H9 (cell line): ENCODE measurements at regions not wholly inside any gene's neighbourhood (a gene's known extent, or its start where the extent isn't known, plus 50 kb on each side); places are given as distances from the start of the nearest gene placed in this dataset.

Experiments used
- DNase-seq: peaks from one replicate; pipeline ENCODE4 v3.0.0-alpha.2; 2017
- H2AFZ ChIP-seq: one replicate; pipeline ENCODE4 v1.6.1; 2013; ENCODE audit warnings: mild to moderate bottlenecking, low read length, control low read depth, moderate library complexity
- H2AK5ac ChIP-seq: 2 replicates; pipeline ENCODE4 v1.6.1; 2013; ENCODE audit warnings: low read length, control low read depth, mixed read lengths; ENCODE audit not compliant: insufficient read length
- H2BK120ac ChIP-seq: one replicate; pipeline ENCODE4 v1.6.1; 2013; ENCODE audit warnings: low read depth, mild to moderate bottlenecking, low read length, control low read depth, inconsistent platforms; ENCODE audit not compliant: poor library complexity, severe bottlenecking
- H2BK12ac ChIP-seq: 2 replicates; pipeline ENCODE4 v1.6.1; 2013; ENCODE audit warnings: low read length, control low read depth, mixed read lengths, low read depth; ENCODE audit not compliant: insufficient read length
- H2BK15ac ChIP-seq: 2 replicates; pipeline ENCODE4 v1.6.1; 2013; ENCODE audit warnings: low read depth, low read length, control low read depth
- H2BK20ac ChIP-seq: one replicate; pipeline ENCODE4 v1.6.1; 2013; ENCODE audit warnings: low read depth, mild to moderate bottlenecking, low read length, control low read depth, inconsistent platforms; ENCODE audit not compliant: poor library complexity, severe bottlenecking
- H2BK5ac ChIP-seq: 2 replicates; pipeline ENCODE4 v1.6.1; 2013; ENCODE audit warnings: low read length, control low read depth, mixed read lengths; ENCODE audit not compliant: insufficient read length
- H3K14ac ChIP-seq: 2 replicates; pipeline ENCODE4 v1.6.1; 2013; ENCODE audit warnings: low read length, control low read depth; ENCODE audit not compliant: insufficient read depth
- H3K18ac ChIP-seq: 2 replicates; pipeline ENCODE4 v1.6.1; 2013; ENCODE audit warnings: low read depth, mild to moderate bottlenecking, mixed read lengths, low read length, control low read depth; ENCODE audit not compliant: insufficient read length
- H3K23ac ChIP-seq: 2 replicates; pipeline ENCODE4 v1.6.1; 2013; ENCODE audit warnings: low read length, control low read depth, mixed read lengths, low read depth; ENCODE audit not compliant: insufficient read length
- H3K23me2 ChIP-seq: 2 replicates; pipeline ENCODE4 v1.6.1; 2013; ENCODE audit warnings: low read depth, mild to moderate bottlenecking, mixed read lengths, low read length, control low read depth; ENCODE audit not compliant: insufficient read length, poor library complexity, severe bottlenecking
- H3K27ac ChIP-seq: 2 replicates; pipeline ENCODE4 v1.5.1; 2013; ENCODE audit warnings: low read length, control low read depth, mixed read lengths, low read depth; ENCODE audit not compliant: insufficient read length
- H3K27me3 ChIP-seq: 2 replicates; pipeline ENCODE4 v1.6.1; 2013; ENCODE audit warnings: low read length, control low read depth, inconsistent platforms; ENCODE audit not compliant: insufficient read depth
- H3K4ac ChIP-seq: 2 replicates; pipeline ENCODE4 v1.6.1; 2013; ENCODE audit warnings: low read depth, mild to moderate bottlenecking, control low read depth, inconsistent platforms, low read length, moderate library complexity
- H3K4me1 ChIP-seq: 2 replicates; pipeline ENCODE4 v1.6.1; 2013; ENCODE audit warnings: low read length, control low read depth, inconsistent platforms; ENCODE audit not compliant: insufficient read depth
- H3K4me2 ChIP-seq: 2 replicates; pipeline ENCODE4 v1.6.1; 2013; ENCODE audit warnings: low read length, control low read depth, mixed read lengths; ENCODE audit not compliant: insufficient read length, insufficient read depth
- H3K56ac ChIP-seq: 2 replicates; pipeline ENCODE4 v1.6.1; 2013; ENCODE audit warnings: low read depth, mild to moderate bottlenecking, mixed read lengths, low read length, control low read depth; ENCODE audit not compliant: insufficient read length
- H3K79me1 ChIP-seq: 2 replicates; pipeline ENCODE4 v1.6.1; 2013; ENCODE audit warnings: low read depth, mild to moderate bottlenecking, moderate library complexity, low read length, control low read depth, inconsistent platforms; ENCODE audit not compliant: insufficient read depth, poor library complexity, severe bottlenecking
- H3K79me2 ChIP-seq: 2 replicates; pipeline ENCODE4 v1.6.1; 2013; ENCODE audit warnings: low read length, control low read depth, inconsistent platforms; ENCODE audit not compliant: insufficient read depth
- H3K9ac ChIP-seq: 2 replicates; pipeline ENCODE4 v1.6.1; 2013; ENCODE audit warnings: low read length, control low read depth, mixed read lengths; ENCODE audit not compliant: insufficient read length; ENCODE audit errors: extremely low read depth
- H3K9me3 ChIP-seq: one replicate; pipeline ENCODE4 v1.6.1; 2013; ENCODE audit warnings: low read depth, low read length, inconsistent platforms; ENCODE audit not compliant: control insufficient read depth
- H3T11ph ChIP-seq: one replicate; pipeline ENCODE4 v1.6.1; 2013; ENCODE audit warnings: mild to moderate bottlenecking, low read length, control low read depth, inconsistent platforms
- H4K20me1 ChIP-seq: one replicate; pipeline ENCODE4 v1.6.1; 2013; ENCODE audit not compliant: control insufficient read depth, insufficient read length, insufficient read depth
- H4K5ac ChIP-seq: 2 replicates; pipeline ENCODE4 v1.6.1; 2013; ENCODE audit warnings: low read depth, mild to moderate bottlenecking, mixed read lengths, low read length, control low read depth; ENCODE audit not compliant: insufficient read length
- H4K8ac ChIP-seq: replicated peaks from 2 replicates; pipeline ENCODE4 v1.6.1; 2013; ENCODE audit warnings: low read length, control low read depth, mixed read lengths, low read depth; ENCODE audit not compliant: insufficient read length
- H4K91ac ChIP-seq: 2 replicates; pipeline ENCODE4 v1.6.1; 2013; ENCODE audit warnings: low read depth, mild to moderate bottlenecking, moderate library complexity, mixed read lengths, low read length, control low read depth; ENCODE audit not compliant: insufficient read length
- H3K27ac Mint-ChIP-seq, 3 experiments: 2 replicates in 2 of 3; 3 replicates in 1 of 3; pipeline ENCODE4 v1.8.0; 2020 to 2021; ENCODE audit warnings: mixed read lengths in 3 of 3, mild to moderate bottlenecking in 1 of 3, moderate library complexity in 1 of 3
- H3K27me3 Mint-ChIP-seq: 2 replicates; pipeline ENCODE4 v1.8.0; 2021; ENCODE audit warnings: low read depth, mild to moderate bottlenecking, moderate library complexity, mixed read lengths
- H3K36me3 Mint-ChIP-seq, 3 experiments: 2 replicates in 2 of 3; 3 replicates in 1 of 3; pipeline ENCODE4 v1.8.0; 2020 to 2021; ENCODE audit warnings: low read depth in 3 of 3, mixed read lengths in 3 of 3; ENCODE audit not compliant: insufficient read depth in 1 of 3
- H3K4me1 Mint-ChIP-seq, 2 experiments: 2 replicates each; pipeline ENCODE4 v1.8.0; 2020; ENCODE audit warnings: mixed read lengths in 2 of 2
- H3K4me3 Mint-ChIP-seq, 2 experiments: 2 replicates in 1 of 2; 3 replicates in 1 of 2; pipeline ENCODE4 v1.8.0; 2020 to 2021; ENCODE audit warnings: mild to moderate bottlenecking in 2 of 2, mixed read lengths in 2 of 2, moderate library complexity in 1 of 2
- H3K9me3 Mint-ChIP-seq, 2 experiments: 2 replicates in 1 of 2; 3 replicates in 1 of 2; pipeline ENCODE4 v1.8.0; 2020; ENCODE audit warnings: mild to moderate bottlenecking in 2 of 2, mixed read lengths in 2 of 2, moderate library complexity in 1 of 2
- WGBS: extraction: QIAGEN DNeasy Blood & Tissue Kit; methylation state at CpG from one replicate; pipeline ENCODE4 v1.1.7; 2013; ENCODE audit warnings: missing lambda C conversion rate, low lambda C conversion rate, mixed read lengths; ENCODE audit not compliant: insufficient read length; ENCODE audit errors: extremely low coverage; 5-methylcytosine and 5-hydroxymethylcytosine counted together
- TF ChIP-seq, protein P1 (sequence below): fragments of 200-600 bp; sonication (generic); conservative IDR thresholded peaks from 3 replicates; pipeline ENCODE4 v1.8.0; 2021; ENCODE audit warnings: antibody characterized with exemption, mild to moderate bottlenecking

- Histone ChIP-seq H4K20me1 (no peaks in the 10 kb centered on the region), H3K9ac (no peak overlapping the region), H3K4me1 (no peaks in the 10 kb centered on the region; the same call in 1 of the 2 replicates), H3K27me3 (no peaks in the 10 kb centered on the region), H3K18ac (no peak overlapping the region), H3K27ac (no peak overlapping the region), H2BK15ac (no peak overlapping the region), H4K91ac (no peak overlapping the region), H2AFZ (no peak overlapping the region), H3K4ac (no peak overlapping the region), H3K14ac (no peak overlapping the region), H3T11ph (no peak overlapping the region), H2BK5ac (no peak overlapping the region), H3K79me2 (no peaks in the 10 kb centered on the region), H4K5ac (no peak overlapping the region), H3K9me3 (no peaks in the 10 kb centered on the region), H3K23ac (no peak overlapping the region), H3K56ac (no peak overlapping the region), H2BK12ac (no peak overlapping the region), H2BK20ac (no peak overlapping the region), H3K79me1 (no peaks in the 10 kb centered on the region), H2AK5ac (no peak overlapping the region), H2BK120ac (no peak overlapping the region), H4K8ac (no peak overlapping the region), H3K23me2 (no peaks in the 10 kb centered on the region), H3K4me2 (no peak overlapping the region)
- no peak for DNase-seq
- no peaks in the 10 kb centered on the region; the same call in 1 of the 2 replicates for H3K27me3 Mint-ChIP-seq
- no peak overlapping the region for H3K4me3 Mint-ChIP-seq
- H3K4me1 Mint-ChIP-seq: peaks cover 5% of the 10 kb centered on the region in 2 experiments
- no peak overlapping the region for H3K27ac Mint-ChIP-seq
- peaks cover 0 to 6% (median 0%) of the 10 kb centered on the region in 3 experiments; a peak in 3 of 7 replicates for H3K36me3 Mint-ChIP-seq
- H3K9me3 Mint-ChIP-seq: peaks cover under 1 to 6% of the 10 kb centered on the region in 2 experiments; a peak in 3 of 5 replicates
- TF ChIP-seq, protein P1, sequence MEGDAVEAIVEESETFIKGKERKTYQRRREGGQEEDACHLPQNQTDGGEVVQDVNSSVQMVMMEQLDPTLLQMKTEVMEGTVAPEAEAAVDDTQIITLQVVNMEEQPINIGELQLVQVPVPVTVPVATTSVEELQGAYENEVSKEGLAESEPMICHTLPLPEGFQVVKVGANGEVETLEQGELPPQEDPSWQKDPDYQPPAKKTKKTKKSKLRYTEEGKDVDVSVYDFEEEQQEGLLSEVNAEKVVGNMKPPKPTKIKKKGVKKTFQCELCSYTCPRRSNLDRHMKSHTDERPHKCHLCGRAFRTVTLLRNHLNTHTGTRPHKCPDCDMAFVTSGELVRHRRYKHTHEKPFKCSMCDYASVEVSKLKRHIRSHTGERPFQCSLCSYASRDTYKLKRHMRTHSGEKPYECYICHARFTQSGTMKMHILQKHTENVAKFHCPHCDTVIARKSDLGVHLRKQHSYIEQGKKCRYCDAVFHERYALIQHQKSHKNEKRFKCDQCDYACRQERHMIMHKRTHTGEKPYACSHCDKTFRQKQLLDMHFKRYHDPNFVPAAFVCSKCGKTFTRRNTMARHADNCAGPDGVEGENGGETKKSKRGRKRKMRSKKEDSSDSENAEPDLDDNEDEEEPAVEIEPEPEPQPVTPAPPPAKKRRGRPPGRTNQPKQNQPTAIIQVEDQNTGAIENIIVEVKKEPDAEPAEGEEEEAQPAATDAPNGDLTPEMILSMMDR: no peak
- WGBS: no CpG with 5 or more reads among the region's 3 CpGs
Measured at GRCh38 chr2:12419803-12420202, 296.9 kb upstream of the TRIB2 start.
